ENCODE measurements at regions not wholly inside any gene's neighbourhood (a gene's known extent, or its start where the extent isn't known, plus 50 kb on each side); places are given as distances from the start of the nearest gene placed in this dataset.

- Histone ChIP-seq H3K27me3 (no peaks in the 10 kb centered on the region), H3K9me3 (no peaks in the 10 kb centered on the region), H3K27ac (no peak overlapping the region), H3K4me1 (no peaks in the 10 kb centered on the region), H3K36me3 (no peaks in the 10 kb centered on the region), H3K4me3 (no peak overlapping the region)
- intact Hi-C loops (cut with DNase I): no loop called here
- TF ChIP-seq CTCF (IDR thresholded peaks at IDR 0.05): no peak
- no peak for DNase-seq (ENCODE audit: low spot score in 2 of 2)
Measured at GRCh38 chr2:13093416-13093991, 376.8 kb downstream of the TRIB2 start.

- intact Hi-C loops (cut with DNase I): no loop called here
- H3K27me3 ChIP-seq: no peaks in the 10 kb centered on the region
- no peak overlapping the region for H3K4me3 ChIP-seq
- H3K36me3 ChIP-seq: no peaks in the 10 kb centered on the region
- no peak for TF ChIP-seq CTCF (IDR thresholded peaks at IDR 0.05)
- DNase-seq (ENCODE audit: low spot score in 2 of 2): no peak
- no peaks in the 10 kb centered on the region for H3K4me1 ChIP-seq
- H3K9me3 ChIP-seq: no peaks in the 10 kb centered on the region
- no peak overlapping the region for H3K27ac ChIP-seq
Measured at GRCh38 chr2:13102397-13103063, 385.8 kb downstream of the TRIB2 start.

GRCh38 chr2:13103151-13103550, 386.4 kb downstream of the TRIB2 start:
- no peaks in the 10 kb centered on the region for H3K9me3 ChIP-seq
- no peaks in the 10 kb centered on the region for H3K36me3 ChIP-seq
- intact Hi-C loops (cut with DNase I): no loop called here
- no peak for DNase-seq (ENCODE audit: low spot score in 2 of 2)
- TF ChIP-seq CTCF (IDR thresholded peaks at IDR 0.05): no peak
- no peak overlapping the region for H3K27ac ChIP-seq
- no peaks in the 10 kb centered on the region for H3K4me1 ChIP-seq
- H3K4me3 ChIP-seq: no peak overlapping the region
- no peaks in the 10 kb centered on the region for H3K27me3 ChIP-seq

GRCh38 chr2:13103778-13104493, 387.2 kb downstream of the TRIB2 start:
- no peak for TF ChIP-seq CTCF (IDR thresholded peaks at IDR 0.05)
- H3K27me3 ChIP-seq: no peaks in the 10 kb centered on the region
- intact Hi-C loops (cut with DNase I): no loop called here
- no peak overlapping the region for H3K27ac ChIP-seq
- H3K4me1 ChIP-seq: no peaks in the 10 kb centered on the region
- no peak for DNase-seq (ENCODE audit: low spot score in 2 of 2)
- no peaks in the 10 kb centered on the region for H3K36me3 ChIP-seq
- H3K9me3 ChIP-seq: no peaks in the 10 kb centered on the region
- H3K4me3 ChIP-seq: no peak overlapping the region

- Histone ChIP-seq H3K4me1 (no peaks in the 10 kb centered on the region), H3K9me3 (no peaks in the 10 kb centered on the region), H3K4me3 (no peak overlapping the region), H3K36me3 (no peaks in the 10 kb centered on the region), H3K27me3 (no peaks in the 10 kb centered on the region), H3K27ac (no peak overlapping the region)
- intact Hi-C loops (cut with DNase I): no loop called here
- DNase-seq (ENCODE audit: low spot score in 2 of 2): no peak
- no peak for TF ChIP-seq CTCF (IDR thresholded peaks at IDR 0.05)
Measured at GRCh38 chr2:13104723-13105122, 388.0 kb downstream of the TRIB2 start.
